Nucleus accumbens (tissue), 56 donors: ENCODE measurements at regions not wholly inside any gene's neighbourhood (a gene's known extent, or its start where the extent isn't known, plus 50 kb on each side); places are given as distances from the start of the nearest gene placed in this dataset.

Source experiments
- DNase-seq, 56 donors: peaks; one replicate each; lab custom pipeline; 2025; lab: John Stamatoyannopoulos, UW

DNA sequence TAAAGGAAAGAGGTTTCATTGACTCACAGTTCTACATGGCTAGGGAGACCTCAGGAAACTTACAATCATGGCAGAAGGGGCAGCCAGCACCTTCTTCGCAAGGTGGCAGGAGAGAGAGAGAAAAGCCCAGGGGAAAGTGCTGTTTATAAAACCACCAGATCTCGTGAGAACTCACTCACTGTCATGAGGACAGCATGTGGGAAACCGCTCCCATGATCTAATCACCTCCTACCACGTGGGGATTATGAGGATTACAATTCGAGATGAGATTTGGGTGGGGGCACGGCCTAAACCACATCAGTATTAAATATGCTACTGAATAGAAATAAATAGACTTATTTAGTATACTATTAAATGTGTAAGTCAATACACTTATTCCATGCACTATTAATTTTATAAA, 70.6 kb upstream of the TCF21 start:
- DNase-seq, result no peak

DNA sequence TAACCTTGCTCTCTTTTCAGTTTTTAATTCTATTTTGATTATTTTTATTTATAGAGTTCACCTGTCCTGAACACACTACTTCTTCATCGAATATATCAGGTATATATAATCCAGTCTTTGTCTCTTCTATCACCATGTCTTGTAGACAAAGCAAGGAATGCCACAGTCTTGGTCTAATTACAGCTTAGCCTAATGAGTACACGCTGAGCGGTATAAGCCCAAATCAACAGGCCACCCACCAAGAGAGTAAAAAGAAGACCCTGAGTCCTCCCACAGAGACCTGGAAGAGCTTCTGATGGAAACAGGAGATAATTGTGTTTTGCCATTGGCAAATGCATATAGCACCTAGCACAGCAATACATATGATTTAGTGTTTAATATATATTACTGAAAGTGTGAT, 68.7 kb upstream of the TCF21 start:
- DNase-seq, result no peak

GRCh38 chr6:133827766-133828165, 61.1 kb upstream of the TCF21 start:
- DNase-seq, result no peak

DNA sequence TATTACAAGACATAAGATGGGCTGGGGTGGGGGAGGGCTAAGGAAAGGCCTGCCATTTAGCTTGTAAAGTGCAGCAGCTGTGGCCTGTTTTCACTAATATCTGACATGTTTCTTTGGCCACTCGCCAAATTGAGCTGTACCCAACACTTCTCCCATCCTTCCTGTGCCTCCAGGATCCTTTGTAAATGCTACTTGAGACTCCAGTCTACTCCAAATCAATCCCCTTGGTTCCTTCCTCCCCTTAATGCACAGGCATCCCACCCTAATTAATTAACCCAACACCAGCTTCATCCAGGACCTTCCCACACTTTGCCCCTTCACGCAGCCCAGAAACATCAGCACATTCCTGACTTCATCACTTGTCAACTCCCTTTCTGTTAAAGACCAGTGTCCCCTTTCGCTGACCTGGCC, 55.0 kb upstream of the TCF21 start:
- DNase-seq, result no peak

DNA sequence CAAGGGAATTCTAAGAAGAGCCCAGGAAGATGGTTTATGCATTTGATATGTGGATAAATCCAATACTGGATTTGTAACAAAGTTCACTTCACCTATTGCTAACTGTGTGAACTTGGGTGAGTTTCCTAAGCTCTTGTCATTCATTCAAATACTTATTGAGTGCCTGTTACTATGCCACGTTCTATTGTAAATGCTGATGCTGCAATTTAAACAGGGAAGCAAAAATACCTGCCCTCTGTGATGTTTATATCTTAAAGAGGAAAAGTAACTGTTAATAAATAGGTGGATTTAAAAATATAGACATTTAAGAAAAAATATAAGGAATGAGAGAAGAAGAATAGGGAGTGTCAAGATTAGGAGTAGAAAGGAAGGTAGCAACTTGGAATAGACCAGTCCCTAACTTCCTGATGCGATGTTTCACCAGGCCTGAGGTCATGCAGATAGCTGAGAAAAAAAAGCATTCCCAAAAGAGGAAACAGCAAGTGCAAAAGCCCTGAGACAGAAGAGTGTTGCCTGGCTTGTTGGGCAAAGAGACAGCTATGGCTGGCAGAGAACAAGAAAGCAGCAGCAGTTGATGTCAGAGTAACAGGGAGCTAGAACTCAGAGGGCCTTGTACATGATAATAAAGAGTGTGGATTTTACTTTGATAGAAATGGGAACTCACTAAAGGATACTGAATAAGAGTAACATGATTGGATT, 54.3 kb upstream of the TCF21 start:
- no peak for DNase-seq

DNA sequence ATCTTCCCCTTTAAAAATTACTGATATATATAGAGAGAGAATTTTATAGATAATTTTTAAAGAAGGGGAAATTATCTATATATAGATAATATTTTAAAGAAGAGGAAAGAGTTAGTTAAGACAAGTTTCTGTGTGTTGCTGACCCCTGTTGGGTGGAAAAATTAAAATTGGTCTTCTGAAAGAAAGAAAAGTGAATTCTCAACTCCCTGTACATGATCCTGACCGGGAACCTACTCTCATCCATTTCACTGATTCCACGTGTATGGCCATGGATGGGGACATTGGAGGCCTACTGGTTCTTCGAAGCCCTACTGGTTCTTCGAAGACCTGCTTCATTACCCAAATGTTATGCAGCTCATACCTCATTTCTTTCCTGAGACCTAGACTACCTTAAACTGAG, 53.0 kb upstream of the TCF21 start:
- no peak for DNase-seq

GRCh38 chr6:133837801-133838349, 51.0 kb upstream of the TCF21 start:
- peak in 18 of 56 donors; percentile 0 to 42 (median 6) for DNase-seq
